ENCODE measurements at regions not wholly inside any gene's neighbourhood (a gene's known extent, or its start where the extent isn't known, plus 50 kb on each side); places are given as distances from the start of the nearest gene placed in this dataset.
A peak's percentile ranks its signal among the peaks of the same experiment; 100 is the strongest.

DNA sequence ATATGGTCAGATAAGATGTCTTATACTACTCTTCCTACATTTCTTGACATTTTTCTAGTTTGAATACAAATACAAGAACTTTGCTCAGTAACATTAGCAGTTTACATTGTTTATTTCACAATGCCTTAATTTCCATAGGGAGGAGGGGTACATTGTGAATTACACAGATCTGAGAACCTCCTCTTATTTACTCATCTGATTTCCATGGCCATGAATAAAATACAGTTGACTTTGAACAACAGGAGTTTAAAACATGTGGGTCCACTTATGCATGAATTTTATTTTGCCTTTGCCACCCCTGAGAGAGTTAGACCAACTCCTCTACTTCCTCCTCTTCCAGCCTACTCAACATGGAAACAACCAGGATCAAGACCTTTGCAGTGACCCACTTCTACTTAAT, 67.7 kb downstream of the MGST1 start:
- DNase-seq (ENCODE audit: low read depth): no peak
- H3K4me3 ChIP-seq (ENCODE audit: low read depth, low read length): no peak overlapping the region
- TF ChIP-seq CTCF (IDR thresholded peaks at IDR 0.05; ENCODE audit: insufficient read depth, low read length): no peak

DNA sequence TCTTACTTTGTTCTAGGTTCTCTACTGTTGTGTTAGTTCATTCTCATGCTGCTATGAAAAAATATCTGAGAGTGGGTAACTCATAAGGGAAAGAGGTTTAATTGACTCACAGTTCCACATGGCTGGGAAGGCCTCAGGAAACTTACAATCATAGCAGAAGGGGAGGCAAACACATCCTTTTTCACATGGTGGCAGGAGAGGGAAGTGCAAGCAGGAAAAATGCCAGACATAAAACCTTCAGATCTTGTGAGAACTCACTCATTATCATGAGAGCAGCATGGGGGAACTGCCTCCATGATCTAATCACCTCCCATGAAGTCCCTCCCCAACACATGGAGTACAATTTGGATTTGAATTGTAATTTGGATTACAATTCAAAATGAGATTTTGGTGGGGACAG, 69.6 kb downstream of the MGST1 start:
- H3K4me3 ChIP-seq (ENCODE audit: low read depth, low read length): no peak overlapping the region
- DNase-seq (ENCODE audit: low read depth): no peak
- no peak for TF ChIP-seq CTCF (IDR thresholded peaks at IDR 0.05; ENCODE audit: insufficient read depth, low read length)

DNA sequence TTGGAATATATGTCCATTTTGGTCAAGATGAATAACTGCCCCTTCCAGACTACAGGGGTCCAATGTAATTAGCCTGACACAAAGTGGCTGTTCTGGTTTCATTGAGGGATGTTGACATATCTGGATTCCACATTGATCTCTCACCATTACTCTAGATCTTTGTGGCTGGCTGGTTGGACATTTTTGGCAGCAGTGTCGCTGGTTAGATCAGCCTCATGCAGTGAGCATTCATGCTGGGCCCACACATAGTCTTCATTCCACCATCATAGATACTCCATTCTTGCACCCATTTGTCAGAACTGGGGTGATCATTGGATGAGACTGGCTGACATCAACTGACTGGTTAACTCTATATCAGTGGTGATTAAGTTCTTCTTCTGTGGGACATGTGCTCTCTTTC, 74.4 kb downstream of the MGST1 start:
- no peak overlapping the region for H3K4me3 ChIP-seq (ENCODE audit: low read depth, low read length)
- no peak for TF ChIP-seq CTCF (IDR thresholded peaks at IDR 0.05; ENCODE audit: insufficient read depth, low read length)
- peak; percentile 1 for DNase-seq (ENCODE audit: low read depth)

- H3K4me3 ChIP-seq (ENCODE audit: low read depth, low read length): no peak overlapping the region
- no peak for TF ChIP-seq CTCF (IDR thresholded peaks at IDR 0.05; ENCODE audit: insufficient read depth, low read length)
- DNase-seq (ENCODE audit: low read depth): no peak
Observed at GRCh38 chr12:16424531-16424930, 77.1 kb downstream of the MGST1 start.

GRCh38 chr12:16435875-16436554, 88.6 kb downstream of the MGST1 start:
- DNase-seq (ENCODE audit: low read depth): no peak
- H3K4me3 ChIP-seq (ENCODE audit: low read depth, low read length): no peak overlapping the region
- TF ChIP-seq CTCF (IDR thresholded peaks at IDR 0.05; ENCODE audit: insufficient read depth, low read length): no peak

GRCh38 chr12:16437281-16437816, 89.9 kb downstream of the MGST1 start:
- H3K4me3 ChIP-seq (ENCODE audit: low read depth, low read length): no peak overlapping the region
- no peak for TF ChIP-seq CTCF (IDR thresholded peaks at IDR 0.05; ENCODE audit: insufficient read depth, low read length)
- no peak for DNase-seq (ENCODE audit: low read depth)

- H3K4me3 ChIP-seq (ENCODE audit: low read depth, low read length): no peak overlapping the region
- TF ChIP-seq CTCF (IDR thresholded peaks at IDR 0.05; ENCODE audit: insufficient read depth, low read length): no peak
- no peak for DNase-seq (ENCODE audit: low read depth)
Observed at GRCh38 chr12:16437926-16438325, 90.5 kb downstream of the MGST1 start.
